Left renal cortex interstitium (tissue), 4 donors: ENCODE measurements at regions not wholly inside any gene's neighbourhood (a gene's known extent, or its start where the extent isn't known, plus 50 kb on each side); places are given as distances from the start of the nearest gene placed in this dataset.
"Not testable (repeated sequence)": the region's sequence is repeated elsewhere in the genome, so short reads cannot be mapped to it uniquely, and the experiment has no call there.

Experiments used
- DNase-seq, 4 donors: peaks; one replicate each; pipeline ENCODE4 v3.0.0-alpha.2; 2013; ENCODE audit warnings: low read depth in 4 of 4, low spot score in 2 of 4, missing footprints in 1 of 4

GRCh38 chr6:105747823-105748405 is 338.2 kb upstream of the PRDM1 start:
- no peak for DNase-seq

DNA sequence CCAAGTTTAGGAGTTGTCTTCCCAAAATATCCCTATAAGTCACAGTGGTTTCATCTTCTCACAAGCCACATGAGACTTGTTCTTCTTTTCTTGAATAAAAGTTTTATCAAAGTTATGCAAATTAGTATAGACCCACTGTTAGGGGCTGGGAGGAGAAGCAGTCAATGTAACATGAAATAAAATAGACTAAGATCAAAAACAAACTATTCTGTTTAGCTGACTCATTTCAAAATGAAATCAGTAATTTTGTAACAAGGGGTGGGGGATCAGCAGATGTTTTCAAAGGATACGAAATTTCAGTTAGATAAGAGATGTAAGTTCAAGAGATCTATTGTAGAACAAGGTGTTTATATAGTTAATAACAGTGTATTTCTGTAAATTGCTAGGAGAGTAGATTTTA is 339.6 kb upstream of the PRDM1 start:
- no peak for DNase-seq

DNA sequence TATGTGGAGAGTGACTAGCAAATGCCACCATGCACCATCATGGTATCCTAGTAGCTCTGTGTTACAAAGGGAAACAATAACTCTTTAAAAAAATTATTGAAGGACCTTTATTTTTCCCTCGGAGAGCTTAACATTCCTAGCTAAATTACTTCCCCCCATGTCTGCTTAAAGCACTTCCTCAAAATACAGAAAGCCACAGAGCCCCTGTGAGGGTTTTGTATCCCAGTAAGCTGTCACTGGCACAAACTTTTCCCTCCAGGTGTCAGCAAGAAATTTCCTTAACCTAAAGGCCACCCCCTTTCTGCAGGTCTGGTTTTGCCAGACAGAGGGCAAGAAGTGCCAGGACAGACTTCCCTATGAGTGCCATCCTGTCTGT is 340.0 kb upstream of the PRDM1 start:
- DNase-seq = no peak

DNA sequence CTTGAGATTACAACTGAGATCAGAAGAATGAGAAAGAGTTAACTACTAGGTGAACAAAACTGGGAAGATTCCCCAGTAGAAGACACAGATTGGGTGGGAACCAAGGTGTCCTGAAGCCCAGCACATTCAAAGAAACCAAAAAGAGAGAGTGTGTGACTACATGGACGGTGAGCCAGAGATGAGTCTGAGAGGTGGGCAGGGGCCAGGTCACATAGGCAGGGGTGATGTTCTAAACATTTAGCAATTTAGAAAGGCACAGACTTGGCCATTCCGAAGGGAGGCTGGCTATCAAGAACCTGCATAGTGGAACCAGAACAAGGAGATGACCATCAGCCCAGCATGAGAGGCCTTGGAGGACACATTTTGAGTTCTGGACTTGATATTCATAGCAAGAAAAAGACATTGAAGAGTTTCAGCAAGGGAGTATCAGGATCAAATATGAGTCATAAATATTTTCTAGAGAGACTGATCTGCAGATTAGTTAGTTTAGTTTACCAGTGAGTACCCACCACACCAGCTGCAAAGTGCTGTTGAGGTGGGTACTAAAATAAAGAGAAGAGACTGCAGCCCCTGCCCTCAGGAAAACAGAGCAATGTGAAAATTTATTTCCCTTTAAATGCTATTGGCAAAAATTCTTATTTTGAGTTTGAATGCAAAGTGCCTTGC is 340.5 kb upstream of the PRDM1 start:
- no peak for DNase-seq

DNA sequence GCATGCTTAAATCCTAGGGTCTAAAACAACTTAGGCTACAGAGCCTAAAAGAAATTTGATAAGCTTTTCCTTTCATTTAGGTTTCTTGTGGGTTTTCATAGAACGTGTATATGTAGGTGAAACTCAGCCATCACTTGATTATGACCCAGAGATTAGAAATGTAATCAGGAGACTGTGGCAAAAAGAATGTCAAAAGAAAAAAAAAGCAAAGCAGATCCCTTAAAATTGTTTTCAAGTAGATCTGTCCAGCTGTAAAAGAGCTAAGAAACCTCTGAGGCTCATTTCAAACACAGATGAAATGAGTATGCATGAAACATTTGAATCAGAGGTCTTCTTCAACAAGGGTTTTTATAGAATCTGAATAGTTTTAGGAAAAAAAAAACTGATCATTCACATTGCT is 341.3 kb upstream of the PRDM1 start:
- DNase-seq = no peak

- no peak for DNase-seq
Measured at GRCh38 chr6:105740946-105741645, 338.2 kb upstream of the PREP start.

- no peak for DNase-seq
Measured at GRCh38 chr6:105739764-105740163, 336.9 kb upstream of the PREP start.

GRCh38 chr6:105733556-105734162 is 330.8 kb upstream of the PREP start:
- DNase-seq = no peak

DNA sequence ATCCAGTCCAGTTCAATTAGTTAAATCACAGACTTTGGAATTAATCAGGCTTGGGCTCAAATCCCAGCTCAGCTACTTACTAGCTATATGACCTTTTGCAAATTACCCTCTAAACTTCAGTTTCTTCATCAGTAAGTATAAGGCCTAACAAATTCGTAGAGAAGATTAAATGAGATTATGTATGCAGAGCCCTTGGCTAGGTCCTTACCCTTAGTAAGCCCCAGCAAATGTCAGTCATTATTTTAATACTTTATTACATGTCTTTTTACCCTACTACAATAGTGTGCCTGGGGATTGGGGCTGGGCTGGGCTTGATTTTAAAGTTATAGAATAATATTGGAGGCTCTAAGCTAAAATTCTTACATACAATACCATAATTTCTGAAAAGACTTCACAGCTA is 326.1 kb upstream of the PREP start:
- DNase-seq = no peak

- DNase-seq = no peak
Measured at GRCh38 chr6:105726902-105727655, 324.2 kb upstream of the PREP start.

DNA sequence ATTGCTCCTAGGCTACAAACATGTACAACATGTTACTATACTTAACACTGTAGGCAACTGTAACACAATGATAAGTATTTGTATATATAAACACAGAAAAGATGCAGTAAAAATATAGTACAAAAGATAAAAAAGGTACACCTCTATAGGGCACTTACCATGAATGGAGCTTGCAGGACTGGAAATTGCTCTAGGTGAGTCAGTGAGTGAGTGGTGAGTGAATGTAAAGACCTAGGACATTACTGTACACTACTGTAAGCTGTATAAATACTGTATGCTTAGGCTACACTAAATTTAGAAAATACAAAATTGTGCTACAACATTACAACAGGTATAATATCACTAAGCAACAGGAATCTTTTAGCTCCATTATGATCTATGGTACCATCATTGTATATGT is 312.0 kb upstream of the PREP start:
- no peak for DNase-seq

DNA sequence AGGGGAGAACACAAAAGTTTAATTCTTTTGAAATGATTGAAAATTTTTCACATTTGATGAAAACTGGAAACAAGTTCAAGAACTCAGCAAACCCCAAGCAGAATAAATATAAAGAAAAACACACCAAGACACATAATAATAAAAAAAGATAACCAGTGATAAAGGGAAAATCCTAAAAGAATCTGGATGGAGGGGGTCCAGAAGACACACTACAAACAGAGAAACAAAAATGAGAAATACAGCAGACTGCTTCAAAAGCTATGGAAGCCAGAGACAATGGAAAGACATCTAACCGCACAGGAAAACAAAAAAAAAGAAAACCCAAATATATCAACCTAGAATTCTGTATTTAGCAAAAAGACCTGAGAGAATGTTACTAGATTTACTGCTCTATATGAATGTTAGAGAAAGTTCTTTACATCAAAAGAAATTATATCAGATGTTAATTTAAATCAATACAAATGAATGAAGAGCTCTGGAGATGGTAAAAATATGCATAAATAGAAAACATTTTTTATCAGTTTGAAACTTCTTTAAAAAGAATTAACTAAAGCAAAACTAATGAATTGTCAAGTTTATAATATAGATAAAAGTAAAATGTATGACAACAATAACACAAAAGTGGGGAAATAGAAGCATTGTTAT is 310.7 kb upstream of the PREP start:
- no peak for DNase-seq

- no peak for DNase-seq
Measured at GRCh38 chr6:105711216-105711615, 308.3 kb upstream of the PREP start.

GRCh38 chr6:105705608-105706007 is 302.7 kb upstream of the PREP start:
- DNase-seq = no peak

GRCh38 chr6:105695461-105695860 is 292.6 kb upstream of the PREP start:
- DNase-seq = no peak

DNA sequence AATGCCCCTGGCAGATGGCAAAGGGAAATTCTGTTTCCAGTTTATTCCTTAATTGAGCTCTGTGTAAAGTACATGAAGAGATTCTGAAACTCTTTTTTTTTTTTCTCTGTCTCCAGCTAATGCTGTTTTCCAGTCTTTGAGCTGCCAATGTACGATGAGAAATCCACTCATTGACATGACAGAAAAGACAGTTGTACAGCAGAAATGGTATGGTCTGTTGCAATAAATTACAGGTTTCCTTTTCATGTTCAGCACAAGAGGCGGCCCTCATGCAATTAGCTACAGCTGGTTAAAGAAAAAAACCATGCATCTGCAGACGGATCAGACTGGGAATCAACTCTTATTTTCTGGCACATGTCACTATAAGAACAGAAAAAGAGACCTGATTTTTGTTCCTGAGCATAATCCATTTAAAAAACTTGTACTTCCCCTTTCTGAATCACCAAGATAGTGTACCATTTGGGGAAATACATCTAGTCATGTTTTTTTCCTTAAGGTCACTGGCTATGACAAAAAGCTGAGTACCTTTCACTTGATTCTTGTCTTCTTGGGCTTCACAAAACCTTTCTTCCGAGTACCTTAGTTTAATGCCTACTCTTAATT is 289.8 kb upstream of the PREP start:
- no peak for DNase-seq

- DNase-seq = no peak
Measured at GRCh38 chr6:105691971-105692370, 289.1 kb upstream of the PREP start.

DNA sequence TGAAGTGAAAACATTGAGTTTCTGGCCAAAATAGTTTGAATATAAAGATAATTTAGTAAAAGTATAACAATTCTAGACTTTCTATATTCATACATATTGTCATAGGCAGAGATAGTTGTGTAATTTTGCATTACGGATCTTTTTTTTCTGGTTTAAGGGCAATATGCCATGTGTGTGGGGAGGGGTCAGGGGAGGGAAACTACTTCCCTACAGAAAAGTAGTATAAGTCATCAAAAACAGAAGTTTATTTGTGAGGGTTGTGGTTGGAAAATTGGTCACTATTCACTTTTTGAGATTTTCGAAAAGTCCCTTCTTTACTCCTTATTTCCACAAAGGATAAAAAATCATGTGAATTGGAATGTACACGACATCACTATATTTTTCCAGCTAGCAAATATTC is 288.2 kb upstream of the PREP start:
- DNase-seq = no peak

GRCh38 chr6:105688573-105688972 is 285.7 kb upstream of the PREP start:
- DNase-seq = no peak

DNA sequence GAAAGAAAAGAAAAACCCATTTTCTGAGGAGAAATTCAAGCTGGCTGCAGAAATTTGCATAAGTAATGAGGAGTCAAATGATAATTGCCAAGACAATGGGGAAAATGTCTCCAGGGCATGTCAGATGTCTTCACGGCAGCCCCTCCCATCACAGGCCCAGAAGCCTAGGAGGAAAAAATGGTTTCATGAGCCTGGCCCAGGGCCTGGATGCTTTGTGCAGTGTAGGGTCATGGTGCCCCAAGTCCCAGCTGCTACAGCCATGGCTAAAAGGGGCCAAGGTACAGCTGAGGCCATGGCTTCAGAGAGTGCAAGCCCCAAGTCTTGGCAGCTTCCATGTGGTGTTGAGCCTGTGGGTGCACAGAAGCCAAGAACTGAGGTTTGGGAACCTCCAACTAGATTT is 283.9 kb upstream of the PREP start:
- not testable (repeated sequence) for DNase-seq
